ENCODE measurements at regions not wholly inside any gene's neighbourhood (a gene's known extent, or its start where the extent isn't known, plus 50 kb on each side); places are given as distances from the start of the nearest gene placed in this dataset.

GRCh38 chr18:65336411-65336810 is 414.4 kb upstream of the CDH7 start:
- CTCF ChIA-PET, result no interaction called here
- POLR2A ChIA-PET, result no interaction called here

GRCh38 chr18:65329010-65329409 is 421.8 kb upstream of the CDH7 start:
- POLR2A ChIA-PET, result no interaction called here
- CTCF ChIA-PET, result no interaction called here

DNA sequence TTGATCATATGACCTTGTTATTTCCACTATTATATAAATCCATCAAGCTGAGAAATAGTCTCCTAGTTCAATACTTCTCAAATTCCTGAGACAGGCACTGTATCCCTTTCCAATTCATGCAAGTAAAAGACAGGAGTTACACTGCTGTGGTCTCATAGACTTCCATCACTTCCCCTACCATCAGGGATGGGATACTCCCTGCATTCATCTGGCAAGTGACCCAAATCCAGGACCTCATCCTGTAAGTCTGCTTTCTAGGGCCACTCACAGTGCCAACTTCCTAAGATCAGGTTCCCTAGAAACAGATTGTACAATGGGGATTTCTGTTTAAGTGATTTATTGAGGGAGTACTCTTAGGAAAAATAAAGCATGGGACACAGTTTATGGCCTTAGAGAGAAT is 424.0 kb upstream of the CDH7 start:
- POLR2A ChIA-PET, result no interaction called here
- CTCF ChIA-PET, result no interaction called here

- CTCF ChIA-PET, result no interaction called here
- POLR2A ChIA-PET, result no interaction called here
Measured at GRCh38 chr18:65322895-65323294, 427.9 kb upstream of the CDH7 start.

- ChIA-PET CTCF (no interaction called here), POLR2A (no interaction called here)
Measured at GRCh38 chr18:65298422-65298821, 452.4 kb upstream of the CDH7 start.

- CTCF ChIA-PET, result no interaction called here
- POLR2A ChIA-PET, result no interaction called here
Measured at GRCh38 chr18:65288908-65289307, 461.9 kb upstream of the CDH7 start.

GRCh38 chr18:65287652-65288051 is 463.2 kb upstream of the CDH7 start:
- ChIA-PET CTCF (no interaction called here), POLR2A (no interaction called here)

- ChIA-PET POLR2A (no interaction called here), CTCF (no interaction called here)
Measured at GRCh38 chr18:65282096-65282495, 468.7 kb upstream of the CDH7 start.

GRCh38 chr18:65279668-65280305 is 471.0 kb upstream of the CDH7 start:
- ChIA-PET CTCF (no interaction called here), POLR2A (no interaction called here)

- CTCF ChIA-PET, result no interaction called here
- POLR2A ChIA-PET, result no interaction called here
Measured at GRCh38 chr18:65278939-65279667, 471.7 kb upstream of the CDH7 start.

DNA sequence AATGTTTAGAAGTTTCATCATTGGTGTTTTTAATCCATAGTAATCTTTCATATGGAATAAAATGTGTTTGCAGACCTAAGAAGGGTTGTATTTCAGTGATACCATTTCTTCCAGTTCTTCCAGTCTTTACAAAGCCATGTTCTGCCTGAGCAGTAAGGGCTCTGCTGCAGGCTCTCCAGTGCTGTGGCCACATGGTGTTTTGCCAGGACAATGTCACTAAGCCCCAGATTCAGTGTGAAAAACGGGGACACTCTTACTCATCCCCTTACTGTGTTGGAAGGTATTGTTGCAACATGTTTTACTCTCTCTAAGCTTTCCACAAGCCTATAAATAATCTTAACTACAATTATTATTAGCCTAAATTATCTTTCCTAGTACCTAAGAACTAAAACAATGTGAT is 481.4 kb upstream of the CDH7 start:
- ChIA-PET POLR2A (no interaction called here), CTCF (no interaction called here)

DNA sequence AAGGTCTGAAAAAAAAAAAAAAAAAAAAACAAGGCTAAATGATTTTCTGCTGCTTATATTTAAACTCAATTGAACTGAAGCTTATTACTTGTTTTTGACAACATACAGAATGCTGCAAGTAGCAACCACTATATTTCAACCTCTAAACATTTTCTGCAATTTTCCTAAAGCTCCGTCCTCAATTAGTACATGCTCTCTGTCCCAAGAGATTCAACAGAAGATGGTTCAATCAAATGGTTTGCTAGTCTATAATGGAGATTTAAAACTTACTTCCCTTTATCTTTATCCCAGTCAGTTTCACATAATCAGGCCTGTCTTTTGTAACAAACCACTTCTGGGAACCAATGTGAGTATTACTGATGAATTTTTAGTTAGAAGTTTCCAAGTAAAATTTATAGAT is 485.1 kb upstream of the CDH7 start:
- POLR2A ChIA-PET, result no interaction called here
- CTCF ChIA-PET, result no interaction called here

DNA sequence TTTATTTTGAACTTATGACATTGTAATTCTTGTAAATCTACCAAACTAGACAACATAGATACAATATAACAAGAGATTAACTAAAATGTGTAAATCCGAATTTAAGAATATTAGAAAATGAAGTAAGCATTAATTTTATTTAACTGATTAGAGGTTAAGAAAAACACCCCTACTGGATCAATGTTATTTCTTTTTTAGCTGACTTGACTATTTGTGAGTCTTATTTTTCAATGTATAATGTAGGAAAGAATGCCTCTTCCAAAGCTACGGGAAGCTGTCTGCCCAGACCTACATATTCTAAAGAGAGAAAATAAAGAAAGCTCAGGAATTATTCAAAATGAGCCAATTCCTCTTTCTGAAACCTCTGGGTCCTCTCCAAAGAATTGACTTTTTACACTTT is 490.8 kb upstream of the CDH7 start:
- ChIA-PET CTCF (no interaction called here), POLR2A (no interaction called here)

- ChIA-PET CTCF (no interaction called here), POLR2A (no interaction called here)
Measured at GRCh38 chr18:65259403-65259802, 491.4 kb upstream of the CDH7 start.

GRCh38 chr18:65257149-65257548 is 493.7 kb upstream of the CDH7 start:
- ChIA-PET CTCF (no interaction called here), POLR2A (no interaction called here)

- ChIA-PET POLR2A (no interaction called here), CTCF (no interaction called here)
Measured at GRCh38 chr18:65255417-65255816, 495.4 kb upstream of the CDH7 start.

- CTCF ChIA-PET, result no interaction called here
- POLR2A ChIA-PET, result no interaction called here
Measured at GRCh38 chr18:65239787-65240186, 511.0 kb upstream of the CDH7 start.

DNA sequence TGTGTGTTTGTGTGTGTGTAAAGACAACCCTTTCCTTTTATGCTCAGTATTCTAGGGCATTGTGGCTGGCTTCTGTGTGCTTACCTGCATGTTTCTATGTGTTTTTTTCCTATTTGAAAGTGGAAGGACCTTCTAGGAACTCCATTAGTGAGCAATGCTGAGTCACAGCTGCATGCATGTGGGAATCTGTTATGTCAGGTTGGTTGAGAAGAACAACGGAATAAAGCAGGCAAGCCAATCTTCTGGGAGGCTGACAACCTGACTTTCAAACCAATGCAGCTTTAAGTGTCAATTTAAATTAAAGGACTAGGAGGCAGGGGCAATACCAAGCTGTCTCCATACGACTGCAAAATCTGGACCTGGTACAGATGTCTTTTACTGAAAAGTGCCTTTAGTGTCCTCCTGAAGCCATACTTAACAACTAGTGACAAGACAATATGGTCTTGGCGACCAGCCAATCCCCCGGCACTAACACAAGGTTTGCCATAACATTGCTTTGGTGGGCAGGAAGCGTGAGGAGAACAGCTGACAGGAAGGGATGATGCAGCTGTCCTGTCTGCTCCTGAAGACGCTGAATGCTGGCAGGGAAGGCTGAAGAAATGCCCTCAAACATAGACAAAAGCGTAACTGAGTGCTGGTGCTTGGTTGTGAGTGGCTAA is 514.7 kb upstream of the CDH7 start:
- POLR2A ChIA-PET, result no interaction called here
- CTCF ChIA-PET, result no interaction called here

- CTCF ChIA-PET, result no interaction called here
- POLR2A ChIA-PET, result no interaction called here
Measured at GRCh38 chr18:65230311-65230710, 520.5 kb upstream of the CDH7 start.

- CTCF ChIA-PET, result no interaction called here
- POLR2A ChIA-PET, result no interaction called here
Measured at GRCh38 chr18:65227970-65228369, 522.8 kb upstream of the CDH7 start.

- ChIA-PET POLR2A (no interaction called here), CTCF (no interaction called here)
Measured at GRCh38 chr18:65221736-65222135, 529.1 kb upstream of the CDH7 start.

DNA sequence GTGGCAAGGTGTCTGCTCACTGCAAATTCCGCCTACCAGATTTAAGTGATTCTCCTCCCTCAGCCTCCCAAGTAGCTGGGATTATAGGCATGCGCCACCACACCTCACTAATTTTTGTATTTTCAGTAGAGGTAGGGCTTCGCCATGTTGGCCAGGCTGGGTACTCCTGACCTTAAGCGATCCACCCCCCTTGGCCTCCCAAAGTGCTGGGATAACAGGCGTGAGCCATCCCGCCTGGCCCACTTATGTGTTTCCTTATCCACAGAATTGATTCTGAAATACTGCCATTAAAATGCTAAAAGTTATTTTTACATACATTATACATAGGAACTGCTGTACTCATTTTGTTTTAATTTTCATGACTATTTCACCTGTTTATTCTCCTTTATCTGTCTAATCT is 529.7 kb upstream of the CDH7 start:
- POLR2A ChIA-PET, result no interaction called here
- CTCF ChIA-PET, result no interaction called here

Measured in activated CD8-positive, alpha-beta memory T cell treated with anti-CD3 and anti-CD28 coated beads for 36 hours (primary cell).